Bronchial epithelial cell (primary cell): ENCODE measurements at regions not wholly inside any gene's neighbourhood (a gene's known extent, or its start where the extent isn't known, plus 50 kb on each side); places are given as distances from the start of the nearest gene placed in this dataset.

Experiments used
- DNase-seq: peaks from one replicate; pipeline ENCODE4 v3.0.0-alpha.2; 2010; ENCODE audit warnings: low read depth
- FAIRE-seq: peaks from 2 replicates; lab custom pipeline; 2011; peaks lifted over from hg19 to GRCh38; lab: Jason Lieb, UNC
- H3K27me3 ChIP-seq: 2 replicates; pipeline ENCODE4 v1.5.1; 2011; ENCODE audit warnings: low read length; ENCODE audit not compliant: control insufficient read depth, insufficient read depth
- H3K36me3 ChIP-seq: 2 replicates; pipeline ENCODE4 v1.5.1; 2011; ENCODE audit warnings: low read length; ENCODE audit not compliant: control insufficient read depth, insufficient read depth
- H3K4me3 ChIP-seq: 2 replicates; pipeline ENCODE4 v1.5.1; 2011; ENCODE audit warnings: mild to moderate bottlenecking, low read depth, low read length, control low read depth
- CTCF ChIP-seq: IDR thresholded peaks from 2 replicates; pipeline ENCODE4 v1.5.1; 2011; ENCODE audit warnings: mild to moderate bottlenecking, moderate library complexity, low read length, control low read depth, inconsistent platforms; ENCODE audit not compliant: insufficient read depth, severe bottlenecking

GRCh38 chr16:7976563-7976962 lies 613.7 kb downstream of the TMEM114 start:
- no peak for FAIRE-seq
- no peaks in the 10 kb centered on the region for H3K27me3 ChIP-seq

DNA sequence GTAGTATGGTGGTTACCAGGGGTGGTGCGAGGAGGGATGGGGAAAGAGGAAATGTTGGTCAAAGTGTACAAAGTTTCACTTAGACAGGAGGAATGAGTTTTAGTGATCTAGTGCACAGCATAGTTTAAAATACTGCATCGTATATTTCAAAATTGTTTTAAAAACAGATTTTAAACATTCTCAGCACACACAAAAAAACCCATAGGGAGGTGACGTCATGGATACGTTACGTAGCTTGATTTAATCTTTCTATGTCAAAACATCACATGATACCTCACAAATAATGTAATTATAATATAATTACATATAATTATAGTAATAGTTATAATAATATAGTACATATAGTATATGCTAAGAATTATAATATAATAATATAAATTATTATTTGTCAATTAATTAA lies 614.2 kb downstream of the TMEM114 start:
- TF ChIP-seq CTCF, result no peak
- no peak for DNase-seq
- no peaks in the 10 kb centered on the region for H3K36me3 ChIP-seq
- FAIRE-seq, result no peak
- H3K27me3 ChIP-seq, result no peaks in the 10 kb centered on the region
- H3K4me3 ChIP-seq, result no peak overlapping the region

More at GRCh38 chr16:7976563-7976962, 613.7 kb downstream of the TMEM114 start:
- no peak for TF ChIP-seq CTCF
- Histone ChIP-seq H3K4me3 (no peak overlapping the region), H3K36me3 (no peaks in the 10 kb centered on the region)
- DNase-seq, result no peak

GRCh38 chr16:7967996-7968509 lies 622.3 kb downstream of the TMEM114 start:
- FAIRE-seq (no peak), DNase-seq (no peak)
- Histone ChIP-seq H3K36me3 (no peaks in the 10 kb centered on the region), H3K27me3 (no peaks in the 10 kb centered on the region), H3K4me3 (no peak overlapping the region)
- no peak for TF ChIP-seq CTCF

- FAIRE-seq (no peak), DNase-seq (no peak)
- H3K36me3 ChIP-seq, result no peaks in the 10 kb centered on the region
- H3K4me3 ChIP-seq, result no peak overlapping the region
- TF ChIP-seq CTCF, result no peak
- H3K27me3 ChIP-seq, result no peaks in the 10 kb centered on the region
These were observed 625.6 kb downstream of the TMEM114 start for GRCh38 chr16:7964744-7965143.

DNA sequence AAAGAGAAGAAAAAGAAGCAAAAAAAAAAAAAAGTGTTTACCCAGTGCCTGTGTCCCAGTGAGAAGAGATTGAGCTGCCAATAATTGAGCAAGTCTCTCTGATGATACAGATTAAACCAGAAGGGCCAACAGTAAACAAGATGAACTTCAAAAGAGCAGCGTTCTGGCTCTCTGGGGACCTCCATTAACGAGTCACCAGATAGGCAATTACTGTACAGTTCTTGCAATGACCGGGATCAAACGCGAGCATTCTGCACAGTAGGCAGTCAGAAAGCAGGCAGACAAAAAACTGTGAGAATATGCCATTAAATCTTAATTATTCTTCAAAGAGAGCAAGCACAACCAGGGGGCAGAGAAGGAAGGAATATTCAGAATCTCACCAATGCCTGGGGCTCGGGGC lies 626.1 kb downstream of the TMEM114 start:
- Histone ChIP-seq H3K27me3 (no peaks in the 10 kb centered on the region), H3K36me3 (no peaks in the 10 kb centered on the region), H3K4me3 (no peak overlapping the region)
- FAIRE-seq (no peak), DNase-seq (no peak)
- TF ChIP-seq CTCF, result no peak
